ENCODE measurements at regions not wholly inside any gene's neighbourhood (a gene's known extent, or its start where the extent isn't known, plus 50 kb on each side); places are given as distances from the start of the nearest gene placed in this dataset.

DNA sequence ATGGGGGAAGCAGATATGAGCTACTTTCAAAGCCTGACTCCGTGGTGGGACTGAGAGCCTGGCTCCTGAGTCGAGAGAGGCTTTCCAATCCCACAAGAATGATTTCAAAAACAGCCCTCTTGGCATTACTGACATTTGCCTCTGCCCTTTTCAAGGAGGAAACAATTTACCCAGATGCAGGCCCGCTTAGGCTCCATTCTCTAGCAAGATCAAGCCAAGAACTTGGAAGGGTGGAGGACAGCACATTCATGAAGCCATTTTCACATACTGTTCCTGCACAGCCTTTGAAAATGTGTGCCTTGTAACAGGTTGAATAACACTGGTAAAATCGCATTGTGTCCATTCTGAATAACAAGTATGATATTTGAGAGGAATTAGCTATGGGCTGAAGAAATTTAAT lies 58.2 kb upstream of the EED start:
- WGBS, 2 donors, result 74 to 78% methylated on average over 4 of the region's 4 CpGs
- DNase-seq (no peak), ATAC-seq (no peak)
- intact Hi-C loops (cut with DNase I), result no loop called here
- TF ChIP-seq POLR2A (IDR thresholded peaks at IDR 0.05) (no peak), CTCF (IDR thresholded peaks at IDR 0.05) (no peak)
- no peaks in the 10 kb centered on the region for H3K9me3 ChIP-seq
- H3K4me1 ChIP-seq, result no peaks in the 10 kb centered on the region
- H3K27me3 ChIP-seq, result no peaks in the 10 kb centered on the region
- no peaks in the 10 kb centered on the region for H3K36me3 ChIP-seq (replicated peaks in 1 of 2; ENCODE audit: insufficient read depth in 1 of 2, low read depth in 2 of 2)
- no peak overlapping the region for H3K27ac ChIP-seq
- H3K4me3 ChIP-seq, result no peak overlapping the region

DNA sequence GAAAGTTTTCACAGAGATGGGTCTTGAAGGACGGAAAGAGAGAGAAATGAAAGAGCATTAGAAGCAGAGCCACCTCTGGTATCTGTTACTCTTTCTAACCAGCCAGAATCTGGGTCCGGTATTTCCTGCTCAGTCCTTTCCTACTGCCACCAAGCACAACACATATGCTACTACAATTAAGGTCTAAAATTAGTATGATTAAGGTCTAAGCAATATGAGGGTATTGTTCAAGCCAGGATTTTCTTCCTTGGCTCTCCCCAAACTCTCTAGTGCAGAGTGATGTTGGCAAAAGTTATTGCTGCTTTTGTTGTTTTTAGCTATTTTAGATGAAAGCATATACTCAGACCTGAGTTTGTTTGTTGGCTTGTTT lies 59.2 kb upstream of the EED start:
- H3K4me3 ChIP-seq, result no peak overlapping the region
- H3K27ac ChIP-seq, result no peak overlapping the region
- WGBS, 2 donors, result 66 to 75% methylated on average over 2 of the region's 2 CpGs
- no peaks in the 10 kb centered on the region for H3K9me3 ChIP-seq
- intact Hi-C loops (cut with DNase I), result no loop called here
- DNase-seq (no peak), ATAC-seq (no peak)
- H3K27me3 ChIP-seq, result no peaks in the 10 kb centered on the region
- H3K4me1 ChIP-seq, result no peaks in the 10 kb centered on the region
- no peak for TF ChIP-seq POLR2A (IDR thresholded peaks at IDR 0.05)
- no peak for TF ChIP-seq CTCF (IDR thresholded peaks at IDR 0.05)
- no peaks in the 10 kb centered on the region for H3K36me3 ChIP-seq (replicated peaks in 1 of 2; ENCODE audit: insufficient read depth in 1 of 2, low read depth in 2 of 2)

DNA sequence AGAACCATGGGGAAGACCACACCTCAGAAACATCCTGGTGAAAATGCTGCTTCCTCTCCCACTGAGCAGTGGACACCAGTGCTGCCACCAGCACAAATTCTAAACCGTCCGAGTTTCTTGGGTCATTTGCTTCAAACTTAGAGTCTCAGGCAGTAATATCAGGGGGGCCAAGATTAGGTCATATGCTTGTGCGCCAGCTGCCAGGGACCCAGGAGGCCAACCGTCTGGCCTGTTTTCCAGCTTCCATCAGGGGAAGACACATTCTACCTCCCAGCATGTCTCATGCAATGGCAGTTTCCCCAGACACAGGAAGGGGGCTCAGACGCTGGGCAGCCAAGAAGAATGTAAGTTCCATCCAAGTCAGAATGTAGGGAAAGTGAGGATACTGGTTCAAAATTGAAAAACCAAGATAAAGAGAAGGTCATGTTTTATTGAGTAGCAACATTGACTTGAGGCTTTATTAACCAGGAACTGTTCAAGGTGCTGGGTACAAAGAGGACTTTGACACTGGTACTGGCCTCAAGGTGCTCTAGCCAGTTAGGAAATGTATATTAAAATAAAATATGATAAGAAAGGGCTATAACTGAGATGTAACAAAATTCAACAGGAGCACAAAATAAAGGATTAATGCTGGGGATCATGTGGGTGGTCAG lies 59.7 kb upstream of the EED start:
- no peak for DNase-seq
- Histone ChIP-seq H3K36me3 (replicated peaks in 1 of 2; ENCODE audit: insufficient read depth in 1 of 2, low read depth in 2 of 2) (no peaks in the 10 kb centered on the region), H3K4me1 (no peaks in the 10 kb centered on the region), H3K4me3 (no peak overlapping the region), H3K27me3 (no peaks in the 10 kb centered on the region), H3K9me3 (no peaks in the 10 kb centered on the region), H3K27ac (no peak overlapping the region)
- intact Hi-C loops (cut with DNase I), result no loop called here
- TF ChIP-seq POLR2A (IDR thresholded peaks at IDR 0.05) (no peak), CTCF (IDR thresholded peaks at IDR 0.05) (no peak)
- WGBS, 2 donors, result 81% methylated on average over 5 of the region's 5 CpGs
- no peak for ATAC-seq

DNA sequence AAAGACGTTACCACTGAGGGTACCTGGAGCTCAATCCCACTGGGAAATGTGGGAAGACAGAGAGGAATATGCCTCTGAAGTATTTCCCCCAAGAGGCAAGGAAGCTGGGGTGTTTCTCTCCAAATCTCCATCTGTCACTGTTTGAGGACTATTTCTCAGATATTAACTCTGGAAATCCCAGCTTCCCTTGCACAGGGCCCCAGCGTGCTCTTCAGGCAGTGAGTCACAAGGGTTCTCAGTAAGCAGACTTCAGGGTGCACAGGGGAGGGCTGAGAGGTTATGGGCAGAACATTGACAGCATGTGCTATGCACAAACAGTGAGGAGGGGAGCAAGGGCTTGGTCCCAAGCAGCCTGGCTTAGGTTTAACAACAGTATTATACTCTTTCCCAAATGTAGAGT lies 60.9 kb upstream of the EED start:
- WGBS, 2 donors, result 54 to 70% methylated on average over 2 of the region's 2 CpGs
- Histone ChIP-seq H3K9me3 (no peaks in the 10 kb centered on the region), H3K27me3 (no peaks in the 10 kb centered on the region), H3K36me3 (replicated peaks in 1 of 2; ENCODE audit: insufficient read depth in 1 of 2, low read depth in 2 of 2) (no peaks in the 10 kb centered on the region), H3K4me1 (no peaks in the 10 kb centered on the region), H3K27ac (no peak overlapping the region), H3K4me3 (no peak overlapping the region)
- DNase-seq (no peak), ATAC-seq (no peak)
- intact Hi-C loops (cut with DNase I), result no loop called here
- TF ChIP-seq CTCF (IDR thresholded peaks at IDR 0.05), result no peak
- TF ChIP-seq POLR2A (IDR thresholded peaks at IDR 0.05), result no peak

DNA sequence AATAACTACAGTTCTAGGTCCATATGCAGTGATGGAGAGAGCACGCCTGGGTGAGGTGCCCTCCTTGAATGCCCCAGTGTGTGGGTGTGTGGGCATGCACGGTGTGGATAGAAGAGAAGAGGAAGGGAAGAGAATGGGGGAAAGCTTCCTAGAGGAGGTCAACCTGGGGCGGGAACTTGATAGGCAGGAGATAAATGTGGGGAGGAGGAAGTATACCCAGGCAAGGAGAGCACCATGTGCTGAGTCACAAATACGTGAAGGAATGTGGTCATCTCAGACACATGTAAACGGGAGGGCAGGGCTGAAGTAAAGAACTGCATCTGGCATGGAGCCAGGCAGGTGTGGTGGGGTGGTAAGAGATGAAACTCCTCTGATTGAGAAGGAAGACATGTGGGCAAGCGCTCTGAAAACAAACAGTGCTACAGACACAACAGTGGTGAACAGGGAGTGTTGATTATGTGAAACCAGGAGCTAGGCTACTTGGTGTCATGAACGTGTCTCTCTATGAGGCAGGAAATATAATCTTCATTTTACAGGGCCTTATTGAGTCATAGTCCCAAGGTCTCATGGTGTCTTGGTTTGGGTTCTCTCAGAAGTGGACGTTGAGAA lies 61.5 kb upstream of the EED start:
- Histone ChIP-seq H3K4me3 (no peak overlapping the region), H3K4me1 (no peaks in the 10 kb centered on the region), H3K27me3 (no peaks in the 10 kb centered on the region), H3K36me3 (replicated peaks in 1 of 2; ENCODE audit: insufficient read depth in 1 of 2, low read depth in 2 of 2) (no peaks in the 10 kb centered on the region), H3K27ac (no peak overlapping the region), H3K9me3 (no peaks in the 10 kb centered on the region)
- intact Hi-C loops (cut with DNase I), result no loop called here
- no peak for TF ChIP-seq POLR2A (IDR thresholded peaks at IDR 0.05)
- TF ChIP-seq CTCF (IDR thresholded peaks at IDR 0.05), result no peak
- DNase-seq (no peak), ATAC-seq (no peak)
- WGBS, 2 donors, result 60 to 67% methylated on average over 8 of the region's 8 CpGs
